ENCODE measurements at regions not wholly inside any gene's neighbourhood (a gene's known extent, or its start where the extent isn't known, plus 50 kb on each side); places are given as distances from the start of the nearest gene placed in this dataset.

DNA sequence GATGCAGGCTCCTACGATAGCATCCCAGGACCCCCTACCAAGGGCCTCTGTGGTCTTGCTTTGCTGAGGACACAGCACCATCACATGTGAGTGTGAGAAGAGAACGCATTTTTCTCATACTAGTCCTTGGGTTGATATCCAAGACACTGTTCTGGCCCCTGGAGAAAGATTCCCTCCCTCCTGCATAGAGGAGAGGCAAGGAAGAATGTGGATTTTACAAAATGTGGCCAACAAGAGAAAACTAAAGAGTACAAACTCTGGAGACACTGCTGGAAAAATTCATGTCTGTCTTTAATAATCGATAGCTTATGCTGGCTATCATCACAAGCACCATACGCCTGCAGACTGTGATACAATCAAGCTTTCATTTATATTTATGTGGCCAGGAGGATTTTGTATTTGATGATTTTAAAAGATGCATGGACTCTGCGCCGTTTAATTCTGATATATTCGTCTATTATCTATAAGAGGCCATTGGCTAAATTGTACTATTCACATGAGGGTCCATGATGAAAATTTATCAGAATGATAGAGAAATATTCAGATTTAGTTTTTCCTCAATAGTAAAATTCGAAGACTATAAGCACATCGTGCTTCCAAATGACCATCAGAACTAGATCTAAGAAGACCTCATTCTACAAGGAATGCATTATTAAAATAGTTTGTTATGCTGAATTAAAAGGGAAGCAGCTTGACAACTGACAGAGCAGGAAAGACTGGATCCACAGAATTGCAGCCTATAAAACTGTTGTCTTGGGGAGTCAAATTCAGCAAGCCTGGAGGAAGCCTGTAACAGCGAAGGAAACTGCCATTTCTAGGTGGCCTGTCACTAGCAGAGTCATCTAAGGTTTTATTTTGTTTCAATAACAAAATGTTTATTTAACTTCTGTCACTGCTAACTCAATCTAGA is 578.7 kb downstream of the DIAPH3 start:
- DNase-seq, result no peak

DNA sequence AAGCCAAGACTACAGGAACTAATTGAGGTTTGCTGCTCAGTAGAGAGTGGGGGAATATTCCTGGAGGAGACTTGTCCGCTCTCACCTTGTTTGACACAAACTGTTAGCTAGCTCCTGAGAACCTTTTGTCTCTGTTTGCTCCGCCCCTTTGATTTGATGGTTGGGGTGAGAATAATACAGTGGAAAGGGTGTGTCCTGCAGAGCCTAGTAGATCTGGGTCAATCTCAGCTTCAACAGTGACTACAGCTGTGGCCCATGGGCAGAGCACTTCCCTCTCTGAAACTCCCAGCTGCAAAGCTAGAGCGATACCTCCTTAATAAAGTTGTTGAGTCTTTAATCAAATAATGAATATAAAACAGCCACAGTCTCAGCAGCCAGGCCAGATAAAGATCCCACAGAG is 576.7 kb downstream of the DIAPH3 start:
- DNase-seq, result no peak

DNA sequence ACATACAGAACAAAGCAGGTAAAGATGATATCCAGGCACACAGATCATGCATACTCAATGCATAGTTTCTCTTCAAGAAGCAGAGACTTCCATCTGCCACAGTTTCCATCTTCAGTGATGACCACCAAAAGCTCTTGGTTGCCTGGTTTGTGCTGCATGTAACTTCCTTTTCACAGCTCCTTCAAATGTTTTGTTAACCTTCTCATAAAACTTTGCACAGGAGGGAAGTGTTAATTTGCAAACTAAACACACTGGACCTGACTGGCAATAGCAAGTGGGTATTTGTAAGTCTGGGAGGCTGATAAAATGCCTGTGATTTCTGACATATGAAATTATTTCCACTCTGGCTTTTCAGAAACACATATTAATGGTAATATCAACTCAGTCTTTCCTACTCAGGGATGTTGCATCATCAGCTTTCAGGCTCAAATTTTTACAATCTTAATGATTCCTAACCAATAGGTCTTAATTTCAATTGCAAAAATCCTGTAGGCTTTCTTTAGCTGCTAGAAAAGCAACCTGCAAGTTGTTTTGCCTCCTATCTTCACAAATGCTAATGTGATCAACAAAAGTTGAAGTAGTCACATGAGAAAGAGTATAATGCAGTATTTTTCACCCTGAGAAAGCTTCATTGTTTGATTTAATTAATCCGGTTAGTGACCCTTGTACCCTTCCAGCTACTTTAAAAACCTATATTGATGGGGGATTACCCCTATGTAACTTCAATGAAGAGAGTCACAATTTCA is 575.6 kb downstream of the DIAPH3 start:
- DNase-seq, result no peak

DNA sequence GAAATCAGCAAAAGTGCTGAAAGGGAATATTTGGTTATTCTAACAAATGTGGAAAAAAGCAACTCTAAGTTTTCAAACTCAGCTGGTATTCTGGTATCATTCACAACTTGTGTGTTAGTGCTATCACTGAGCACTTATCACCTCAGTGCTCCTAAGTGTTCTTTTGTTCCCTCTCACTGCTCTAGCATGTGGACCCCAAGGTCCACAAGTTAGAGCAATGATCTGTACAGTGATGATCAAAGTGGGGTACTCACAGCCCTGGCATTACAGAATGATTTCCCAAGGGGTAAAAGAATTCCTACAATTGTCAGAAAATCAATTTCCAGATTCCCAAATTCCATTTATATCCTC is 575.0 kb downstream of the DIAPH3 start:
- DNase-seq, result no peak

DNA sequence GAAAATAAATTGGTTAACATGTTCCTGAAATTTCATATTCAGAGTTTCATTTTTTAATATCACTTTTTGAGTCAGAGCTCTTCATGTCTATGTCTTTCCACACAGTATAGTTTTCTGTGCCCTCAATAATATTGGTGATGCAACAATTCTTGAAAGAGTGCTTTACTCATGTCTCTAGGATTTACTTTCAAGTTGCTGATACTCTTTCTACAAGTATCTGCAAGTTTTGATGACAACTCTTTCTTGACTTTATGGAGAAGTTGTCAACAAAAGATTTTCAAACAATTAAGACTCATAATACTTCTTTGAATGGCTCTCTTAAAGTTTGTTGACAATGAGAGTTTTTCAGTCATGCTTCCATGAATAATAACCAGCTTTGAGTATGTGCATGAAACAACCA is 561.7 kb downstream of the DIAPH3 start:
- no peak for DNase-seq

GRCh38 chr13:59603646-59604045 is 560.1 kb downstream of the DIAPH3 start:
- no peak for DNase-seq

DNA sequence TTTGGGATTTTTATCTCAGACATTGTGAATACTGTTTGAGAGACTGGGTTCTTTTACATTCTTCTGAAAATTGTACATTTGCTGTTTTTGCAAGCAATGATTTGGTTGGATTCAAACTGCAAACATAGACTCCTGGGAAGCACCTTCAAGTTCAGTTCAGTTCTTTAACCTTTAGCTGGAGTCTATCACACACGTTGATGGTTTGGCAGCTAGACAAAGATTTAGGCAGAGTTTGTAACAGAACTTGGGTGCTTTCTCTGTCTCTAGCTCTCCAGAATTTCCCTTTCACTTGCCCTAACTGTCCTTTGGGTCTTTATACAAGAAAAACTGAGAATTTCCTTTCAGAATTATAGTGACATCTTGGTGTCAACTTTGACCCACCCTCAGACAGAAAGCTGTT is 556.6 kb downstream of the DIAPH3 start:
- no peak for DNase-seq

GRCh38 chr13:59607780-59608233 is 555.9 kb downstream of the DIAPH3 start:
- no peak for DNase-seq

DNA sequence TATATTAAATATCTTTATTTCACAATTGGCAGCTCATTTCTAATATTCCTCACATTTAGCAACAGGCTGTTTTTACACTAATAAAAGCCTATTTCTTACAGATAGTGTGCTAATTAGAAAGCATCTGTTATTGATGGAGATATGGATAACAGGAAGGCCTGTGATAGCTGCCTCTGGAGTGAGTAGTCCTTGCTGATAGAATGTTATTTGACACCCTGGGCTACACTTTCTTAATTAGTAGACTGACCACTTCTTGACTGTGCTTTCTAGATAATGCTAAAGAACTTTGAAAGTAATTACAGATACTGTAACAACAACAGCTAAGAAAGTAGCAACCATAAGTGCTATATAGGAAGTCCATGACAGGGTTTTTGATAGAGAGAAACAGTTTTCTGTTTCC is 554.3 kb downstream of the DIAPH3 start:
- DNase-seq, result no peak
